ENCODE measurements at regions not wholly inside any gene's neighbourhood (a gene's known extent, or its start where the extent isn't known, plus 50 kb on each side); places are given as distances from the start of the nearest gene placed in this dataset.
"Not testable (repeated sequence)": the region's sequence is repeated elsewhere in the genome, so short reads cannot be mapped to it uniquely, and the experiment has no call there.

DNA sequence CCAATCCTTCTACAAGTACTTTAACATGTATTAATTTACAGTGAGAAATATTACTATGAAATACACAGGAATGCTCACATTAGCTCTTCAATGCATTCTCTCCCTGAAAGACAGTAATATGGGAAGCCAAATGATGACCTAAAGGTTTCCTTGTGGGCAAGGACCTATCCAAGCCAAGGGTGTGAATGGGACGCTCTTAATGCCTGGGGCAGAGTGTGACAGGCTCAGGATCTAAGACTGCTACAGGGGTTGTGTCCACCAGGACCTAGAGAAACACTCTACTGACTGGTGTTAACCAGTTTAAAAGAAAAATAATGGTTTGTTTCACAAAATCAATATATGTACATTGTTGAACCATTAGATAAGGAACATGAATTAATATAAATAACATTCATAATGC, 158.7 kb downstream of the FGF1 start:
- no peak overlapping the region for H3K4me3 ChIP-seq (ENCODE audit: insufficient read depth, low read depth, low read length, poor library complexity, severe bottlenecking)
- no peak overlapping the region for H3K27ac ChIP-seq (ENCODE audit: insufficient read depth, low read length, poor library complexity, severe bottlenecking)
- no peaks in the 10 kb centered on the region for H3K9me3 ChIP-seq (ENCODE audit: control insufficient read depth, low read length)
- peaks cover 2% of the 10 kb centered on the region for H3K27me3 ChIP-seq (replicated peaks; ENCODE audit: control insufficient read depth, insufficient read depth, low read length, poor library complexity, severe bottlenecking)
- no peak for DNase-seq
- H3K36me3 ChIP-seq (ENCODE audit: control insufficient read depth, insufficient read depth, low read length), result no peaks in the 10 kb centered on the region
- no peaks in the 10 kb centered on the region for H3K4me1 ChIP-seq (ENCODE audit: control insufficient read depth, insufficient read depth, low read length, poor library complexity, severe bottlenecking)

DNA sequence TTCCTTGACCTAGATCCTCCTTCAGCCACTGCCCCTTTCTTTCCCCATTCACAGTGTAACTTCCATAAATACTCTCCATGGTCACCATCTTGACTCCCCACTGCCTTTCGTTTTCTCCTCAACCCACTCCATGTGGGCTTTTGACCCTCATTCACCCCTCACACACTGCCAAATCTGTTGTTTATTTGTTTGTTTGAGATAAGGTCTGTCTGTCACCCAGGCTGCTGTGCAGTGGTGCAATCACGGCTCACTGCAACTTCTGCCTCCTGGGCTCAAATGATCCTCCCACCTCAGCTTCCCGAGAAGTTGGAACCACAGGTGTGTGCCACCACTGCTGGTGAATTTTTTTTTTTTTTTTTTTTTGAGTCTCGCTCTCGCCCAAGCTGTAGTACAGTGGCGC, 162.9 kb downstream of the FGF1 start:
- Histone ChIP-seq H3K36me3 (ENCODE audit: control insufficient read depth, insufficient read depth, low read length) (no peaks in the 10 kb centered on the region), H3K27ac (ENCODE audit: insufficient read depth, low read length, poor library complexity, severe bottlenecking) (no peak overlapping the region), H3K4me3 (ENCODE audit: insufficient read depth, low read depth, low read length, poor library complexity, severe bottlenecking) (no peak overlapping the region), H3K9me3 (ENCODE audit: control insufficient read depth, low read length) (no peaks in the 10 kb centered on the region), H3K27me3 (replicated peaks; ENCODE audit: control insufficient read depth, insufficient read depth, low read length, poor library complexity, severe bottlenecking) (peaks cover 2% of the 10 kb centered on the region), H3K4me1 (ENCODE audit: control insufficient read depth, insufficient read depth, low read length, poor library complexity, severe bottlenecking) (no peaks in the 10 kb centered on the region)
- DNase-seq, result no peak

DNA sequence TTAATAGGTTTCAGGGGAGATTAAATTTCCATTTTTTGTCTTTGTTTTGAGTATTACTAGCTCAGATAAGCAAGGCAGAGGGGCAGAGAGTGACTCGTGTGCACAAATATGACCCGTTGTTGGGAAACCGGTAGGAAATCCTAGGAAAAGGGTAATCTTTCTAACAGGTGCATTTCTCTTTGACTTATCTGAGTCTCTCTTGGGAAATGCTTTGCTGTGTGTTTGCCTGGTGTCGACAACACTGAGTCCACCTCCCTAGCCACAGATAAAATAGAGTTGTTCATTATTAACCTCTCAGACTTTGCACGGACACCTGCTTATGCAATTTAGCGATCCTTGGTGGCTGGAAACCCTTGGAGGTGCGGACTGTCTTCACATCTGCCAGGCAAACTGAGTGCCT, 164.2 kb downstream of the FGF1 start:
- no peak overlapping the region for H3K4me3 ChIP-seq (ENCODE audit: insufficient read depth, low read depth, low read length, poor library complexity, severe bottlenecking)
- no peaks in the 10 kb centered on the region for H3K4me1 ChIP-seq (ENCODE audit: control insufficient read depth, insufficient read depth, low read length, poor library complexity, severe bottlenecking)
- H3K36me3 ChIP-seq (ENCODE audit: control insufficient read depth, insufficient read depth, low read length), result no peaks in the 10 kb centered on the region
- H3K9me3 ChIP-seq (ENCODE audit: control insufficient read depth, low read length), result no peaks in the 10 kb centered on the region
- peaks cover 2% of the 10 kb centered on the region for H3K27me3 ChIP-seq (replicated peaks; ENCODE audit: control insufficient read depth, insufficient read depth, low read length, poor library complexity, severe bottlenecking)
- DNase-seq, result no peak
- H3K27ac ChIP-seq (ENCODE audit: insufficient read depth, low read length, poor library complexity, severe bottlenecking), result no peak overlapping the region

DNA sequence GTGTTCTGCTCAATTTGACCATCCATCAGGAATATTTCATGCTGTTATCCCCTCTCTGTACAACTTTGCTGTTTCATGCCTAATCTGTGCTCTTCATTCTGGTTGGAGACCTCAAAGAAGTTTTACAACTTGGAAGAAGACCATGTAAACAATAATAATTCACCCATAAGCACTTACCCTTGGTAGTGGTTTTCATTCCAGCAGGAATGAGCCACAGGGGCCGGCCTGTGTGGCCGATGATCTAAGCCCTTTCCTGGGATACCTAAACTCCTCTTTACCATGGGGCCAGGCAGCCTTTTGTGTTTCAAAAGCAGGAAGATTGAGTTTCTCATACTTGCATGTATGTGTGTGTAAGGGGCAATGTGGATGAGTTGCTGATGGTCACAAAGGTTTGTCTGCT, 165.0 kb downstream of the FGF1 start:
- Histone ChIP-seq H3K4me3 (ENCODE audit: insufficient read depth, low read depth, low read length, poor library complexity, severe bottlenecking) (no peak overlapping the region), H3K36me3 (ENCODE audit: control insufficient read depth, insufficient read depth, low read length) (no peaks in the 10 kb centered on the region), H3K27ac (ENCODE audit: insufficient read depth, low read length, poor library complexity, severe bottlenecking) (no peak overlapping the region), H3K27me3 (replicated peaks; ENCODE audit: control insufficient read depth, insufficient read depth, low read length, poor library complexity, severe bottlenecking) (peaks cover 2% of the 10 kb centered on the region), H3K9me3 (ENCODE audit: control insufficient read depth, low read length) (no peaks in the 10 kb centered on the region), H3K4me1 (ENCODE audit: control insufficient read depth, insufficient read depth, low read length, poor library complexity, severe bottlenecking) (no peaks in the 10 kb centered on the region)
- no peak for DNase-seq

DNA sequence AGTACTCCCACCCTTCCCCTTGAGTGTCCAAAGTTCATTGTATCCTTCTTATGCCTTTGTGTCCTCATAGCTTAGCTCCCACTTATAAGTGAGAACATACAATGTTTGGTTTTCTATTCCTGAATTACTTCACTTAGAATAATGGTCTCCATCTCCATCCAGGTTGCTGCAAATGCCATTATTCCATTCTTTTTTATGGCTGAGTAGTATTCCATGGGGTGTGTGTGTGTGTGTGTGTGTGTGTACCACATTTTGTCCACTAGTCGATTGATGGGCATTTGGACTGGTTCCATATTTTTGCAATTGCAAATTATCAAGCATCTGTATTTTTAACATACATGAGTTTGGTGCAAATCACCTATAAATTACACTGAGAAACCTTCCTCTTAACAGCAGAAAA, 166.0 kb downstream of the FGF1 start:
- H3K27ac ChIP-seq (ENCODE audit: insufficient read depth, low read length, poor library complexity, severe bottlenecking); H3K27me3 ChIP-seq (replicated peaks; ENCODE audit: control insufficient read depth, insufficient read depth, low read length, poor library complexity, severe bottlenecking); H3K9me3 ChIP-seq (ENCODE audit: control insufficient read depth, low read length); DNase-seq; H3K4me1 ChIP-seq (ENCODE audit: control insufficient read depth, insufficient read depth, low read length, poor library complexity, severe bottlenecking); H3K36me3 ChIP-seq (ENCODE audit: control insufficient read depth, insufficient read depth, low read length); H3K4me3 ChIP-seq (ENCODE audit: insufficient read depth, low read depth, low read length, poor library complexity, severe bottlenecking): not testable (repeated sequence)

DNA sequence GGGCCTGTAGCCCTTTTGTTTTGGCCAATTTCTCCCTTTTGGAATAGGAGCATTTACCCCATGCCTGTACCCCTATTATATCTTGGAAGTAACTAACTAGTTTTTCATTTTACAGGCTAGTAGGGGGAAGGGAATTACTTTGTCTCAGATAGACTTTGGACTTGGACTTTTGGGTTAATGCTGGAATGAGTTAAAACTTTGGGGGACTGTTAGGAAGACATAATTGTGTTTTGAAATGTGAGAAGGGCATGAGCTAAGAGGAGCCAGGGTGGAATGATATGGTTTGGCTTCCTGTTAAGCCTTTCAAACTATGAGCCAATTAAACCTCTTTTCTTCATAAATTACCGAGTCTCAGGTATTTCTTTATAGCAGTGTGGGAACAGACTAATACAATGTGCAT, 168.1 kb downstream of the FGF1 start:
- H3K36me3 ChIP-seq (ENCODE audit: control insufficient read depth, insufficient read depth, low read length), result no peaks in the 10 kb centered on the region
- no peak for DNase-seq
- no peaks in the 10 kb centered on the region for H3K27me3 ChIP-seq (replicated peaks; ENCODE audit: control insufficient read depth, insufficient read depth, low read length, poor library complexity, severe bottlenecking)
- H3K27ac ChIP-seq (ENCODE audit: insufficient read depth, low read length, poor library complexity, severe bottlenecking), result no peak overlapping the region
- H3K9me3 ChIP-seq (ENCODE audit: control insufficient read depth, low read length), result no peaks in the 10 kb centered on the region
- no peak overlapping the region for H3K4me3 ChIP-seq (ENCODE audit: insufficient read depth, low read depth, low read length, poor library complexity, severe bottlenecking)
- no peaks in the 10 kb centered on the region for H3K4me1 ChIP-seq (ENCODE audit: control insufficient read depth, insufficient read depth, low read length, poor library complexity, severe bottlenecking)

DNA sequence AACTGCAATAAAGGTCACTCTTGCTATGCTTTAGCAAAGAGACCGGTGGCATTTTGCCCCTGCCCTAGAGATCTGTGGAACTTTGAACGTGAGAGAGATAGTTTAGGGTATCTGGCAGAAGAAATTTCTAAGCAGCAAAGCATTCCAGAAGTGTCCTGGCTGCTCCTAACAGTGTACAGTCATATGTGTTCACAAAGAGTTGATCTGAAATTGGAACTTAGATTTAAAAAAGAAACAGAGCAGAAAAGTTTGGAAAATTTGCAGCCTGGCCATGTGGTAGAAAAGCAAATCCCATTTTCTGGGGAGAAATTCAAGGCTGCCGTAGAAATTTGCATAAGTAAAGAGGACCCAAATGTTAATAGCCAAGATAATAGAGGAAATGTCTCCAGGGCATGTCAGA, 169.2 kb downstream of the FGF1 start:
- no peak for DNase-seq
- Histone ChIP-seq H3K27ac (ENCODE audit: insufficient read depth, low read length, poor library complexity, severe bottlenecking) (no peak overlapping the region), H3K4me3 (ENCODE audit: insufficient read depth, low read depth, low read length, poor library complexity, severe bottlenecking) (no peak overlapping the region), H3K9me3 (ENCODE audit: control insufficient read depth, low read length) (no peaks in the 10 kb centered on the region), H3K4me1 (ENCODE audit: control insufficient read depth, insufficient read depth, low read length, poor library complexity, severe bottlenecking) (no peaks in the 10 kb centered on the region), H3K36me3 (ENCODE audit: control insufficient read depth, insufficient read depth, low read length) (no peaks in the 10 kb centered on the region), H3K27me3 (replicated peaks; ENCODE audit: control insufficient read depth, insufficient read depth, low read length, poor library complexity, severe bottlenecking) (no peaks in the 10 kb centered on the region)

DNA sequence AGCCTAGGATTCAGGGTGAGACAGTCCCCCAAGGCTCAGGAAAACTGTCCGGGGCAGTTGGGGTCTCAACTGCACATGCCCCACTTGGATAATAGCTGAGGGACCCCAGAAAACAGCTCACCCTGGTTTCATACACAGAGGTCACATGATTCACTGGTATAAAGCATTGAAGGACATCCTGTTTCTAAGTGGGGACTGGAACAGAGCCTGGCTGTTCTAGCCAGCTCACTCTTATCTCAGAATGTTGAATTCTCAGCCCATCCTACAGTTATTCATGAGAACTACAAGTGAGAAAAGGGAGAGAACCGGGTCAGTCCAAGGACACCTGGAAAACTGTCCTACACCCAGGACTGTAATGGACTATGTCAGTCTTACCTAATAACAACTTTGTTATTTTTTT, 170.9 kb downstream of the FGF1 start:
- Histone ChIP-seq H3K4me1 (ENCODE audit: control insufficient read depth, insufficient read depth, low read length, poor library complexity, severe bottlenecking) (no peaks in the 10 kb centered on the region), H3K9me3 (ENCODE audit: control insufficient read depth, low read length) (no peaks in the 10 kb centered on the region), H3K27me3 (replicated peaks; ENCODE audit: control insufficient read depth, insufficient read depth, low read length, poor library complexity, severe bottlenecking) (no peaks in the 10 kb centered on the region), H3K36me3 (ENCODE audit: control insufficient read depth, insufficient read depth, low read length) (no peaks in the 10 kb centered on the region), H3K4me3 (ENCODE audit: insufficient read depth, low read depth, low read length, poor library complexity, severe bottlenecking) (no peak overlapping the region), H3K27ac (ENCODE audit: insufficient read depth, low read length, poor library complexity, severe bottlenecking) (no peak overlapping the region)
- no peak for DNase-seq

DNA sequence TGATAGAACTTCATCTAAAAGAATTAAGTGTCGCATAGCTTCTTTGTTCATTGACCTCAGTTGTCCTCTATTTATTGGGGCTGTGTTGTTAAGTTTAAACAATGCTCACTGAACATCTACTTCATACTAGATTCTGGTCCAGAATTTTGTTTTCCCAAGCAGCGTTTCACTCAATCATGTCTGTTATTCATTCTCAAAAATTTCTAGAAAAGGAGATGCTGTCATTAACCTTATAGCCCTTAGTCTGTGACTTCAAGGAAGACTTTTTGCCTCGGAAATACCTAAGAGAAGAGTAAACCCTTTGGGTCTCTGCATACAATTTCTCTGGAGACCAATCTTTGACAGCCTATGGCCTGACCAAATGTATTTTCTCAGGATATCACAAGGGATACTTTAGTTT, 171.7 kb downstream of the FGF1 start:
- Histone ChIP-seq H3K27me3 (replicated peaks; ENCODE audit: control insufficient read depth, insufficient read depth, low read length, poor library complexity, severe bottlenecking) (no peaks in the 10 kb centered on the region), H3K9me3 (ENCODE audit: control insufficient read depth, low read length) (no peaks in the 10 kb centered on the region), H3K27ac (ENCODE audit: insufficient read depth, low read length, poor library complexity, severe bottlenecking) (no peak overlapping the region), H3K36me3 (ENCODE audit: control insufficient read depth, insufficient read depth, low read length) (no peaks in the 10 kb centered on the region), H3K4me3 (ENCODE audit: insufficient read depth, low read depth, low read length, poor library complexity, severe bottlenecking) (no peak overlapping the region), H3K4me1 (ENCODE audit: control insufficient read depth, insufficient read depth, low read length, poor library complexity, severe bottlenecking) (no peaks in the 10 kb centered on the region)
- no peak for DNase-seq

DNA sequence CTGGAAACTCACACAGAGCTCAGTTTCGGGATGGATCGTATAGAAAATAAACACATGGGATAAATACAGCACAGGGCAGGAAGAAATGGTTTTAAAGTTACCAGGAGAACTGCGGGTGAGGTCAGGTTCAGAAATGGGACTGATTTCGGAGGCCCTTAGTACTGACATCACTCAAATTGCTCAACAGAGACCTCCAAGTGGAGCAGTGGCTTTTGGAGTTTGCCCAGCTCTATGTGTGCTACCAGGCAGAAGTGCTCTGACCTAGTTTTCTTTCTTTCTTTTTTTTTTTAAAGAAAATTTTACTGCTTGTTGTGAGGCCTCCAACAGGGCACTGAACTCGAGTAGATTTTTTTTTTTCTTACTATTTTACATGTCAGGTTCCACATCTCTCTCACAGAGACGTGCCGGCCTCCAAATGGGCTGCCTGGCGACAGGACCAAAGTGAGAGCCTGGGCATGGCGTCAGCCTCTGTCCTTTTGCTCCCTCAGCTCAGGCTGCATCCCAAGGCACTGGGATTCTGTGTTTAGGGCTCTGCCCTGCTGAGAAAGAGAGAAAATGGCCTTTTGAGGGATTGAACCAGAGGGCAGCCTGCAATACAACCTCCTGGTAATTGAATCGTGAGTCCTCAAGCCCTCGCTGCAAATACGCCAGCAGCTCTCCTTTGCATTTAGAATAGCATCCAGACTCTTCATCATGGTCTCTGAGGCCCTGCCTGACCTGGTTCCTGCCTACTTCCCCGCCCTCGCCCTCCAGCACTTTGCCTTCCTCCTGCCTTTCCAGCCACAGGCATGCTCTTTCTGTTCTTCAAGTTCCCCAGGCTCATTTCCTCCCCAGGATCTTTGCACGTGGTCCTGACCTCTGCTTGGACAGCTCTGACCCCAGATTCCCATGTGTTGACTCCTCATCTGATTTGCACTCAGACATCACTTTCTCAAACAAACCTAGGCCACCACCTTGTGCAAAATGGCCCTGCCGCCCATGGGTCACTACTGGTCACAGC, 173.5 kb downstream of the FGF1 start:
- Histone ChIP-seq H3K27me3 (replicated peaks; ENCODE audit: control insufficient read depth, insufficient read depth, low read length, poor library complexity, severe bottlenecking) (no peaks in the 10 kb centered on the region), H3K4me3 (ENCODE audit: insufficient read depth, low read depth, low read length, poor library complexity, severe bottlenecking) (no peak overlapping the region), H3K36me3 (ENCODE audit: control insufficient read depth, insufficient read depth, low read length) (no peaks in the 10 kb centered on the region), H3K27ac (ENCODE audit: insufficient read depth, low read length, poor library complexity, severe bottlenecking) (no peak overlapping the region), H3K4me1 (ENCODE audit: control insufficient read depth, insufficient read depth, low read length, poor library complexity, severe bottlenecking) (no peaks in the 10 kb centered on the region), H3K9me3 (ENCODE audit: control insufficient read depth, low read length) (no peaks in the 10 kb centered on the region)
- DNase-seq, result no peak

Measured in effector memory CD4-positive, alpha-beta T cell (primary cell).